A673 (cell line): ENCODE measurements at regions not wholly inside any gene's neighbourhood (a gene's known extent, or its start where the extent isn't known, plus 50 kb on each side); places are given as distances from the start of the nearest gene placed in this dataset.

Experiments
- BruUV-seq: library from RNA; stranded (reverse); fragments of 400-500 nt; replicated peaks from 2 replicates; lab custom pipeline; 2021; lab: Mats Ljungman, UMichigan
- CTCF ChIA-PET: fragments of 300-600 bp; sonication (Branson Sonifier 250); formaldehyde crosslinking; loops from one replicate; lab custom pipeline; 2022; ENCODE audit warnings: antibody characterized with exemption; lab: Charles Lee
- POLR2A ChIA-PET: fragments of 300-600 bp; sonication (Branson Sonifier 250); formaldehyde crosslinking; loops from one replicate; lab custom pipeline; 2022; ENCODE audit warnings: antibody characterized with exemption; ENCODE audit not compliant: low non-redundant PET; lab: Charles Lee
- DNase-seq: peaks from one replicate; pipeline ENCODE4 v3.0.0-alpha.2; 2015; ENCODE audit warnings: low spot score
- H3K27ac ChIP-seq: fragments of 200-600 bp; sonication (generic); 2 replicates; pipeline ENCODE4 v1.5.1; 2016; ENCODE audit warnings: mixed run types, low read depth, mild to moderate bottlenecking, mixed read lengths, antibody characterized with exemption, low read length; ENCODE audit not compliant: poor library complexity, severe bottlenecking
- H3K27me3 ChIP-seq: fragments of 200-600 bp; sonication (generic); replicated peaks from 2 replicates; pipeline ENCODE4 v1.6.1; 2017; ENCODE audit warnings: mixed run types, low read depth, mild to moderate bottlenecking, mixed read lengths, antibody characterized with exemption, low read length; ENCODE audit not compliant: insufficient read depth, poor library complexity
- H3K36me3 ChIP-seq: fragments of 200-600 bp; sonication (generic); 2 replicates; pipeline ENCODE4 v1.6.1; 2016; ENCODE audit warnings: mixed run types, mild to moderate bottlenecking, mixed read lengths, antibody characterized with exemption, low read length; ENCODE audit not compliant: insufficient read depth, poor library complexity, severe bottlenecking
- H3K4me1 ChIP-seq: fragments of 200-600 bp; sonication (generic); 2 replicates; pipeline ENCODE4 v1.6.1; 2017; ENCODE audit warnings: mixed run types, mild to moderate bottlenecking, mixed read lengths, antibody characterized with exemption, low read length; ENCODE audit not compliant: insufficient read depth, poor library complexity, severe bottlenecking
- H3K4me3 ChIP-seq: fragments of 200-600 bp; sonication (generic); 2 replicates; pipeline ENCODE4 v1.5.1; 2016; ENCODE audit warnings: low read depth, mixed run types, mild to moderate bottlenecking, mixed read lengths, low read length; ENCODE audit not compliant: poor library complexity, severe bottlenecking
- H3K9me3 ChIP-seq: fragments of 200-600 bp; sonication (generic); 2 replicates; pipeline ENCODE4 v1.6.1; 2016; ENCODE audit warnings: mixed run types, low read depth, mild to moderate bottlenecking, mixed read lengths, antibody characterized with exemption, low read length; ENCODE audit not compliant: poor library complexity, severe bottlenecking
- CTCF ChIP-seq: fragments of 300-800, 200-600 bp; sonication (generic); conservative IDR thresholded peaks from 2 replicates; pipeline ENCODE4 v1.5.1; 2017; ENCODE audit warnings: low read depth, mild to moderate bottlenecking, antibody characterized with exemption, low read length, moderate library complexity, mixed read lengths
- EZH2 ChIP-seq: fragments of 200-600 bp; sonication (generic); IDR thresholded peaks from 2 replicates; pipeline ENCODE4 v1.6.1; 2017; ENCODE audit warnings: borderline replicate concordance, low read depth, mild to moderate bottlenecking, mixed read lengths, antibody characterized with exemption, low read length; ENCODE audit not compliant: poor library complexity, severe bottlenecking
- intact Hi-C: fragments of 100-400 bp; cut with micrococcal nuclease; formaldehyde crosslinking; loops from one replicate; pipeline ENCODE4 v1.10.0; 2022; ENCODE audit not compliant: unreplicated experiment

DNA sequence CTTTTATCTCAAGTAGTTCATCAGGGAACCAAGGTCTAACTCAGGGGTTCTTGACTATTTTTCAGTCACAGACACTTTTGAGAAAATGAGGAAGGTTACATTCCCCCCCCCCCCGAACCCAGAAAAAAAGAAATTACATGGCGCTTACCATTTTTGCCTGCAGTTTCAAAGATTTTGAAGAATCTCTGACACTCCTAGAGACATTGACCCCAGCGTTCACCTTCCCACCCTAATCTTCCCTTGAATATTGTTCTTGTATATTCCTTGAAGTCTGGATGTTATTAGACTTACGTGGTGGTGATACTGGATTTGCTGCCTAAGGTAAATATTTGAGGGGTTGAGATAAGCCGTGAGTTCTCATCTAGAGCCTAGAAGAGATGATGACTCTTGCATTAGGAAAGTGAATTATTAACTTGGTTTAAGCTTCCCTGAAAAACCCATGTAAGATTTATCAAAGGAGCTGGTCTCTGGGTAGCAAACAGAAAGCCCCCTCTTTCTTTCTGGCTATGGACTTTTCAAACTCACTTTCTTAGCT, 245.7 kb upstream of the FOXK1 start:
- H3K4me3 ChIP-seq: no peak overlapping the region
- TF ChIP-seq CTCF: no peak
- TF ChIP-seq EZH2: no peak
- peaks cover 40% of the 10 kb centered on the region for H3K27me3 ChIP-seq
- BruUV-seq: no TSS peak
- no peaks in the 10 kb centered on the region for H3K4me1 ChIP-seq
- H3K27ac ChIP-seq: no peak overlapping the region
- no peaks in the 10 kb centered on the region for H3K9me3 ChIP-seq
- no peak for DNase-seq
- ChIA-PET CTCF (no interaction called here), POLR2A (interaction anchor here (0.6 kb wide), 1 partner anchor 703 kb away, joined by 4 read pairs; no protein-coding TSS in a partner anchor)
- H3K36me3 ChIP-seq: no peaks in the 10 kb centered on the region
- intact Hi-C loops: no loop called here

GRCh38 chr7:4436936-4437335, 245.2 kb upstream of the FOXK1 start:
- CTCF ChIA-PET: no interaction called here
- TF ChIP-seq CTCF (no peak), EZH2 (no peak)

GRCh38 chr7:4437916-4438315, 244.2 kb upstream of the FOXK1 start:
- TF ChIP-seq EZH2 (no peak), CTCF (no peak)
- DNase-seq: no peak
- BruUV-seq: no TSS peak
- ChIA-PET POLR2A (no interaction called here), CTCF (no interaction called here)
- Histone ChIP-seq H3K36me3 (no peaks in the 10 kb centered on the region), H3K9me3 (no peaks in the 10 kb centered on the region), H3K27ac (no peak overlapping the region), H3K4me1 (no peaks in the 10 kb centered on the region), H3K27me3 (peaks cover 40% of the 10 kb centered on the region), H3K4me3 (no peak overlapping the region)
- intact Hi-C loops: no loop called here

More at GRCh38 chr7:4436936-4437335, 245.2 kb upstream of the FOXK1 start:
- POLR2A ChIA-PET: interaction anchor here (0.6 kb wide), 1 partner anchor 703 kb away, joined by 4 read pairs; no protein-coding TSS in a partner anchor
- BruUV-seq: no TSS peak
- H3K4me1 ChIP-seq: no peaks in the 10 kb centered on the region
- no peak for DNase-seq
- intact Hi-C loops: no loop called here
- H3K27ac ChIP-seq: no peak overlapping the region
- H3K4me3 ChIP-seq: no peak overlapping the region
- H3K36me3 ChIP-seq: no peaks in the 10 kb centered on the region
- H3K9me3 ChIP-seq: no peaks in the 10 kb centered on the region
- H3K27me3 ChIP-seq: peaks cover 40% of the 10 kb centered on the region
